HG02840 (cell line): ENCODE measurements at regions not wholly inside any gene's neighbourhood (a gene's known extent, or its start where the extent isn't known, plus 50 kb on each side); places are given as distances from the start of the nearest gene placed in this dataset.

ENCODE experiments used
- ATAC-seq: cut with Tn5 transposase; IDR thresholded peaks from one replicate; pipeline ENCODE4 v1.9.1; 2021; ENCODE audit warnings: mild to moderate bottlenecking, moderate library complexity, moderate number of reproducible peaks; ENCODE audit not compliant: unreplicated experiment, low FRiP score

DNA sequence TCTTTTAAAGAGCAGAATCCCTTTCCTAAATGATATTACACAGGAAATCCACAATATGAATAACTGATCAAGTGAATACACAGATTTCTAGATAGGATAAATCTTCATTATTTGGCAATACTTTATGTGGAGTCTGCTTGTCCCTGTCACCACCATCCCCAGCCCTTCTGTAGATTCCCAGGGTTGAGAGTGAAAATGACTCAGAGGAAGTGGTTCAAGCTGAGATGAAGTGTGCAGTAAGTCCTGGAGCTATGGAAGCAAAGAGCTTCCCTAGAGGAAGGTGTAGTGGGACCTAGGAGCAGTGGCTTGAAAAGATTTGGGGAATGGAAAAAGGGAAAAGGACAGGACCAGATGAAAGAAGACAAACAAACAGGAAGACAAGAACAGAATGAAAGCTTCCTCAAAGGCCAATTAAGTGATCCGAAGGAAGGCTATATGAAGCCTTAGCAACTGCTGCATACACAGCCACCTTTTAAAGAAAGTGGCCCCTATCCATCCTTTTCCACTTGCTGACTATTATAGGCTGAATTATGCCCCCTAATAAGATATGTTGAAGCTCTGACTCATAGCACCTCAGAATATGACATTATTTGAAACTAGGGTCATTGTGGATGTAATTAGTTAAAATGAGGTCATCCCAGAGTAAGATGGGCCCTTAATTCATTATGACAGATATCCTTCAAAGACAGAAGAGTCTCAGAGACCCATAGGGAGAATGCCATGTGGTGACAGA lies 96.5 kb upstream of the CAMK1G start:
- ATAC-seq, result no peak

DNA sequence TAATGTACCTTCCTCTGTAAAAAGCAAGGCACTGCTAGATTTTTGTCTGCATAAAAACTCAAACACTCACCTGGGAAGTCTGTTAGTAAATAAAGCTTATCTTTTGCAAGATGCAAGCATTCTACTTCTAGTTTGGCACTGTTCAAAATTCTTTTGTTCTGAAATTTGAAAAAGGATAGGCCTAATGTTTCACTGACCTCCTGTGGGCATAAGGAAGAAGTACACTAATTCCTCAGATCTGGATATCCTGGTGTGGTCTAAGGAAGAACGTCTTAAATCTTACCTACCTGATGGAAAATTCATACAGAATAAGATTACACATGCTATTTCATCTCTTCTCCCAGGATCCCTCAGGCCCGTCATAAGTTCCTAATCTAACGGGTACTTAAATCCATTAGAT lies 93.5 kb upstream of the CAMK1G start:
- ATAC-seq, result no peak

GRCh38 chr1:209491031-209491430 lies 92.5 kb upstream of the CAMK1G start:
- no peak for ATAC-seq

DNA sequence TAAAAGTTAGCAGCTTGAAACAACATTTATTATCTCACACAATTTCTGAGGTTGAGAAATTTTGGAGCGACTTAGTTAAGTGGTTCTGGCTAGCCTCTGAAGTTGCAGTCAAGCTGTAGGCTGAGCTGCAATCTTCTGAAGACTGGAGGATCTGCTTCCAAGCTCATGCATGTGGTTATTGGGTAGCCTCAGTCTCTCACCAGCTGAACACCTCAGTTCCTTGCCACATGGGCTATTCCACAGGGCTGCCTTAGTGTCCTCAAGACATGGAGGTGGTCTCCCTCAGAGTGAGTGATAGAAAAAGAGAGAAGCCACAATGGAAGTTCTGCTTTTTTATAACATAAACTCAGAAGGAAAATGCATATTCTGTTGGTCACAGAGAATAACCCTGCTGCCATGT lies 92.0 kb upstream of the CAMK1G start:
- ATAC-seq, result no peak

GRCh38 chr1:209491897-209492296 lies 91.6 kb upstream of the CAMK1G start:
- ATAC-seq, result no peak

DNA sequence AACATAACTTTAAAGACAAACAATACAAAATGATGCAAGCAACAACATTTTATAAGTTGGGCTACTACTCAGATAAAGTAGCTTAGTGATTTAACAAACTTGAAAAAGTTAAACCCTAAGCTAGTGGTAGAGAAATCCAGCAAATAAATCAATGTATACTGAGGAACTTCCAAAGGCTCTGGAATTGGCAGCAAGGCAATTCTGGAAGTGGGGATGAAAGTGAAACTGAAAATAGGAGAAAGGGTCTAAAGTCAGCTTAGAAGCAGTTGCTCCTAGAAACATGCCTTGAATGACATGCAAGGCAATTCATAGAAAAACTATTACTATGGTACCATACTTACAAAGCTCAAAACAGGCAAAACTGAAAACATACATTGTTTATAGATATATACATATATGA lies 90.0 kb upstream of the CAMK1G start:
- ATAC-seq, result no peak

- ATAC-seq, result no peak
These were observed 85.8 kb upstream of the CAMK1G start for GRCh38 chr1:209497729-209498128.

- ATAC-seq, result no peak
These were observed 82.5 kb upstream of the CAMK1G start for GRCh38 chr1:209500993-209501392.

DNA sequence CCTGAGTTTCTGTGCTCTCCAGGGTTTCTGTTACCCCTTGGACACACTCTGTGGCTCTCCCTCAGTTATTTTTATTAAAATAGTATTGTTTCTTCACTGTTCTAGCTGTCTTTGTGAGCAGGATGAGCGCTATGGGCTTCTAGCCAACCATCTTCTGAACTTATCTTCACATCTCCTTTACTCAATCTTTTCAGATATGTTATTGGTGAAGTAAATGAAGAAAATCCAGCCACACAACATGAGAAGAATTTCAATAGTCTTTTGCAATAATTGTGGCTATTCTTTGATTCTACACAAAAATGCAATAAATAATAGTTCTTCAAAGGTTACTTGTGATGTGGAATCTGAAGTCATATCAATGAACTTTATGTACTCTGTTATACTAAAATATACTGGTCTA lies 80.3 kb upstream of the CAMK1G start:
- no peak for ATAC-seq

GRCh38 chr1:209504571-209504970 lies 78.9 kb upstream of the CAMK1G start:
- no peak for ATAC-seq

- no peak for ATAC-seq
These were observed 78.5 kb upstream of the CAMK1G start for GRCh38 chr1:209505044-209505443.

- ATAC-seq, result no peak
These were observed 77.4 kb upstream of the CAMK1G start for GRCh38 chr1:209506101-209506500.

DNA sequence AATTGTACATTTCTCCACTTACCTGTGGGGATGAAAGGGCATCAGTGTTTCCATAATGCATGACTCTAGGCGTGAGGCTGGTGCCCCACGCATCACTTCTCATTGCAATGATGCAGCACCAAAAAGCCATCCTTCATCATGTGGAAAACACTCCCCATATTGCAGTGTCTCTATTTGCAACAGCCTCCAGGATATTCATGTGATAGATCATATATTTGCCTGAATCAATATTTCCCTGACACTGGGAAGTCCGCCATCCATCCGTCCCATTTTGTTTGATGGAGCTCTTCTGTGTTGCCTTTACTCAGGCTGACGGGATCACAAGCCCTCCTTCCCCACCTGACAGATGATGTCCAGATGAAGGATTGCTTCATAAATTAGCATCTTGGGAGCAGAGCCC lies 74.5 kb upstream of the CAMK1G start:
- ATAC-seq, result no peak

DNA sequence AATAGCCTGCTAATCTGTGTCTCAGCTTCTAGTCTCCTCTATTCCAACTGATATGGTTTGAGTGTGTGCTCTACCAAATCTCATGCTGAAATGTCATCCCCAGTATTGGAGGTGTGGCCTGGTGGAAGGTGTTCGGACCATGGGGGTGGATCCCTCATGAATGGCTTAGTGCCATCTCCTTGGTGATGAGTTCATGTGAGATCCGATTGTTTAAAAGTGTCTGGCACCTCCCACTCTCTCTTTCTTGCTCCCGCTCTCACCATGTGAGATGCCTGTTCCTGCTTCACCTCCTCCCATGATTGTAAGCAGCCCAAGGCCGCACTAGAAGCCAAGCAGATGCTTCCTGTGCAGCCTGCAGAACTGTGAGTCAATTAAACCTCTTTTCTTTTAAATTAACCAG lies 73.5 kb upstream of the CAMK1G start:
- ATAC-seq, result no peak

DNA sequence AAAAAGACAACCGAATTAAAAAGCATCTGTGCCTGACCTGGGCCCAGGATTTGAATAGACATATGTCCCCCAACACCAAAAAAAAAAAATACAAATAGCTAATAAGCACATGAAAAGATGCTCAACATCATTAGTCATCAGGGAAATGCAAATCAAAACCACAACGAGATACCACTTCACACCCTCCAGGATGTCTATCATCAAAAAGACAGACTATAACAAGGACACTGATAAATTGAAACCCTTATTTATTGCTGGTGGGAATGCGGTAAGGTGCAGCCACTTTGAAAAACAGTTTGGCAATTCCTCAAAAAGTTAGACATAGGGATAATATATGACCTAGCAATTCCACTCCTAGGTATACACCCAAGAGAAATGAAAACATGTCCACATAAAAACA lies 72.3 kb upstream of the CAMK1G start:
- ATAC-seq, result no peak

GRCh38 chr1:209512821-209513220 lies 70.7 kb upstream of the CAMK1G start:
- no peak for ATAC-seq

DNA sequence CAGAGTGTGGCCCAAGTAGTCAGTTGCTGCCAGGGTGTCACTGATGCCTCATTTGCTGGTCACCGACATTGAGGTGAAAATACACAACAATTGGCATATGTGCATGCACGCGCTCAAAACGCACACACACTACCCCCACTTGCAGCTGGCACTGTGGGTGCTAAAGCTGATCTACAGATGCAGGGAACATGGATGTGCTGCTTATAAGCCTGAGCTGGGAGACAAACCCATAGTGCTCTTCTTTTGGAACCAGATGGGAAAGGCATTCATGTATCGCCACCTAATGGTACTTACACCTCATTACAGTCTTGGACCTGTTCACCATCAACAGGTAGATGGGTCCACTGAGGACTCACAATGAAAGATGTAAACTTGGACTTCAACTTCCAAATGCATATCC lies 70.3 kb upstream of the CAMK1G start:
- ATAC-seq, result no peak

- ATAC-seq, result no peak
These were observed 66.5 kb upstream of the CAMK1G start for GRCh38 chr1:209516771-209517680.

- no peak for ATAC-seq
These were observed 65.8 kb upstream of the CAMK1G start for GRCh38 chr1:209517681-209518050.

- no peak for ATAC-seq
These were observed 63.7 kb upstream of the CAMK1G start for GRCh38 chr1:209519786-209520185.

DNA sequence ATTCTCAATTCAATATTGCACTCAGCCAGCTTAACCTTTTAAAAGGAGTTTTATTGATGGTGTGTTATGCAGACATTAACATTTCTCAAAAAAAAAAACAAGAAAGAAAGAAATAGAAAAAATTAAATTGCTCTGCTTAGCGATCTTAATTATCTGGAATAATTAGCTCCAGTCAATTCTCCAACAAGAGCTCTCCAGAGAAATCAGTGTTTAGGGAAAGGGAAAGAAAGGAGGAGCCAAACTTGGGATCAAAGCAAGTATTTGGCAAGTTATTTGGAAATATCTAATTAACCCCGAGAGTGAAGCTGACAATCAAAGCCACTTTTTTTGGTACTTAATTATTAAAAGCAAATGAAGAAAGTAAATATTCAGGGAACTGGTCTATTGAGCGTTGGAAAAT lies 60.7 kb upstream of the CAMK1G start:
- ATAC-seq, result no peak

DNA sequence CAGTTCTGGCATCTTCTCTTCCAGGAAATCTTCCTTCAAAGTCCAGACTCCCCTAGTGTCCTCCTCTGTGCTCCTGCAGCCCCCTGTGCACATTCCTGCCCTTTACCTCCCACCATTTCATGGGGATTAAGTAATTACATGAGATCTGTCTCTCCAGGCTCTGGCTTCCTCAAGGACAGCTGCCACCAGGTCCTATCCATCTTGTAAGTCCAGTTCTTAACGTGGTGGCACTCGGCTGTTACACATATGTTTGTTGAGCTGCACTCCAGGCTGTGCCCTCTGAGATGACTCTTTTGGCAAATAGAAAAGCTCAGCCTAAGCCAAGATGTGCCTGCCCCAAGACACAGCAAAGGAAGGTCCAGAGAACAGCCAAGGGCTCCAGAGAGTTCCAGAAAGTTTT lies 57.4 kb upstream of the CAMK1G start:
- no peak for ATAC-seq
